HG02973 (cell line): ENCODE measurements at regions not wholly inside any gene's neighbourhood (a gene's known extent, or its start where the extent isn't known, plus 50 kb on each side); places are given as distances from the start of the nearest gene placed in this dataset.

Source experiments
- ATAC-seq: cut with Tn5 transposase; IDR thresholded peaks from one replicate; pipeline ENCODE4 v1.9.1; 2021; ENCODE audit warnings: moderate library complexity; ENCODE audit not compliant: unreplicated experiment

GRCh38 chr2:59655809-59656208 is 897.6 kb downstream of the BCL11A start:
- ATAC-seq: no peak

- ATAC-seq: no peak
These were observed 898.7 kb downstream of the BCL11A start for GRCh38 chr2:59654710-59655109.

- no peak for ATAC-seq
These were observed 900.3 kb downstream of the BCL11A start for GRCh38 chr2:59653164-59653563.

- no peak for ATAC-seq
These were observed 922.7 kb downstream of the BCL11A start for GRCh38 chr2:59630789-59631188.

- no peak for ATAC-seq
These were observed 925.9 kb downstream of the BCL11A start for GRCh38 chr2:59627599-59627998.

- no peak for ATAC-seq
These were observed 930.7 kb downstream of the BCL11A start for GRCh38 chr2:59622599-59623308.

GRCh38 chr2:59604123-59604522 is 949.3 kb downstream of the BCL11A start:
- no peak for ATAC-seq

GRCh38 chr2:59594671-59595222 is 958.7 kb downstream of the BCL11A start:
- no peak for ATAC-seq

GRCh38 chr2:59590798-59591197 is 962.7 kb downstream of the BCL11A start:
- ATAC-seq: no peak

- ATAC-seq: no peak
These were observed 963.6 kb downstream of the BCL11A start for GRCh38 chr2:59589881-59590280.

GRCh38 chr2:59588286-59588685 is 965.2 kb downstream of the BCL11A start:
- no peak for ATAC-seq

- ATAC-seq: no peak
These were observed 967.3 kb downstream of the BCL11A start for GRCh38 chr2:59586176-59586575.

GRCh38 chr2:59585655-59586054 is 967.8 kb downstream of the BCL11A start:
- no peak for ATAC-seq

- no peak for ATAC-seq
These were observed 968.5 kb downstream of the BCL11A start for GRCh38 chr2:59584958-59585357.

GRCh38 chr2:59583173-59583765 is 970.2 kb downstream of the BCL11A start:
- no peak for ATAC-seq

GRCh38 chr2:59578349-59578748 is 975.1 kb downstream of the BCL11A start:
- ATAC-seq: no peak

GRCh38 chr2:59575191-59575590 is 978.3 kb downstream of the BCL11A start:
- ATAC-seq: no peak

GRCh38 chr2:59572227-59572626 is 981.2 kb downstream of the BCL11A start:
- ATAC-seq: no peak

- ATAC-seq: no peak
These were observed 982.6 kb downstream of the BCL11A start for GRCh38 chr2:59570818-59571217.

- no peak for ATAC-seq
These were observed 984.3 kb downstream of the BCL11A start for GRCh38 chr2:59569124-59569523.

- ATAC-seq: no peak
These were observed 985.0 kb downstream of the BCL11A start for GRCh38 chr2:59568461-59568860.

- ATAC-seq: no peak
These were observed 986.3 kb downstream of the BCL11A start for GRCh38 chr2:59567151-59567550.
